ENCODE measurements at regions not wholly inside any gene's neighbourhood (a gene's known extent, or its start where the extent isn't known, plus 50 kb on each side); places are given as distances from the start of the nearest gene placed in this dataset.

DNA sequence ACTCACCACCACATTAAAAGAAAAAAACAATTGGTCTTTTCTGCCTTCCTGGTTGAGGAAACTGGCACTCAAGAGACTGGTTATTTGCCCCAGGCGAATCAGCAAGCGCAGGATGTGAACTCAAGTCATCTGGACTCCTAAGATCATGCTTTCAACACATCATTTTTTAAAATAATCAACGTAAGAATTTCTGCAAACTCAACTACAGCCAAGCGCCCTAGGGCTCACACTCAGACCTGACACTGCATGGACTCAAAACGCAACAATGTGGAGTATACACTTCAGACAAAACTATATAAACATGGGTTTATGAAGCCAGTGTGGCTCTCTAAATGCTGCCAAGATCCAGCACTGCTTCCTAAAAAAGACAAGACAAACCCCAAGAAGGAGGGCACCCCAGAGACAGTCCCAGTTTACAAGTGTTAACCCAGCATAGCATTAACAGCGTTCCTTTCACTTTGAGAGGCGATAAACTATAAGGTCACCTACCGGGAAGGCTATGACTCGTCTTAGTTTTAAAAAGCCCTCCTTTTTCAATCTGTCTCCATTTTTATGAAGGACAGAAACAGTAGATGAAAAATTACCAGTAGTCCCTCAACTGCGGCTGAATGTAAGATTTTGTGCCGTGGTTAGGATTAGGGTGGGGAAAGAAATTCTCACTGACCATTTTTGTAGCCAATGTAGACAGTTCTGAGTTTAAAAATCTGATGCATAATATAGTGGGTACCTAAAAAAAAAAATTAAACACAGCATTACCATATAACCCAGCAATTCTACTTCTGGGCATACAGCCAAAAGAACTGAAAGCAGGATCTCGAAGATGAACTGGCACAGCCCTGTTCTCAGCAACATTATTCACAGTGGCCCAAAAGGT is 54.8 kb downstream of the SIPA1L2 start:
- TF ChIP-seq, protein P1, sequence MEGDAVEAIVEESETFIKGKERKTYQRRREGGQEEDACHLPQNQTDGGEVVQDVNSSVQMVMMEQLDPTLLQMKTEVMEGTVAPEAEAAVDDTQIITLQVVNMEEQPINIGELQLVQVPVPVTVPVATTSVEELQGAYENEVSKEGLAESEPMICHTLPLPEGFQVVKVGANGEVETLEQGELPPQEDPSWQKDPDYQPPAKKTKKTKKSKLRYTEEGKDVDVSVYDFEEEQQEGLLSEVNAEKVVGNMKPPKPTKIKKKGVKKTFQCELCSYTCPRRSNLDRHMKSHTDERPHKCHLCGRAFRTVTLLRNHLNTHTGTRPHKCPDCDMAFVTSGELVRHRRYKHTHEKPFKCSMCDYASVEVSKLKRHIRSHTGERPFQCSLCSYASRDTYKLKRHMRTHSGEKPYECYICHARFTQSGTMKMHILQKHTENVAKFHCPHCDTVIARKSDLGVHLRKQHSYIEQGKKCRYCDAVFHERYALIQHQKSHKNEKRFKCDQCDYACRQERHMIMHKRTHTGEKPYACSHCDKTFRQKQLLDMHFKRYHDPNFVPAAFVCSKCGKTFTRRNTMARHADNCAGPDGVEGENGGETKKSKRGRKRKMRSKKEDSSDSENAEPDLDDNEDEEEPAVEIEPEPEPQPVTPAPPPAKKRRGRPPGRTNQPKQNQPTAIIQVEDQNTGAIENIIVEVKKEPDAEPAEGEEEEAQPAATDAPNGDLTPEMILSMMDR (IDR thresholded peaks at IDR 0.05) = no peak
- no peak for TF ChIP-seq ZFX (IDR thresholded peaks at IDR 0.05; ENCODE audit: borderline replicate concordance)
- no peak overlapping the region for H3K27ac ChIP-seq

DNA sequence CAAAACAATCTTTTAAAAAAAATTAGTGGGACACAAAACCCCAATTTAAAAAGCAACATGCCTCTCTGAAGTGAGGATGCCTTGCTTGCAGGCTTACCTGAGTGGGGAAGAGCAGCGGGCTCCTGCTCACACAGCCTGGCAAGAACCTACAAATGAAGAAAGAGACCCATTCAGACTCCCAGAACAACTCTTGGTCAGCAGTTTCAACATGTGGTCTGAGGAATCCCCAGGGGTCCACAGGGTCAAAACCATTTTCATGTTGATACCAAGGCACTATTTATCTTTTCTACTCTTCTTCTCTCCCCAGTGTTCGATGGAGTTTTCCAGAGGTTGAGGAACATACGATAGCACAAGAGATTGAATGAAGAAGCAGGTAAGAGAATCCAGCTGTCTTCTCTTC is 55.9 kb downstream of the SIPA1L2 start:
- no peak overlapping the region for H3K27ac ChIP-seq
- no peak for TF ChIP-seq ZFX (IDR thresholded peaks at IDR 0.05; ENCODE audit: borderline replicate concordance)
- TF ChIP-seq, protein P1 (IDR thresholded peaks at IDR 0.05) = no peak

DNA sequence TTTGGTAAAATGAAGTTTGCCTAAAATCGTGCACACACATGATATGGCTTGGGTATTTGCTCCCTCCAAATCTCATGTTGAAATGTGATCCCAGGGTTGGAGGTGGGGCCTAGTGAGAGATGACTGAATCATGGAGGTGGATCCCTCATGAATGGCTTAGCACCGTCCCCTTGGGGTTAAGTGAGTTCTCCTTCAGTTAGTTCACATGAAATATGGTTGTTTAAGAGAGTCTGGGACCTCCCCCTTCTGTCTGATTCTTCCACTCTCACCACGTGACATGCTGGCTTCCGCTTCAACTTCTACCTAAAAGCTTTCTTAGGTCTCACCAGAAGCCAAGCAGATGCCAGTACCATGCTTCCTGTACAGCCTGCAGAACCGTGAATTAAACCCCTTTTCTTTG is 58.4 kb downstream of the SIPA1L2 start:
- no peak for TF ChIP-seq ZFX (IDR thresholded peaks at IDR 0.05; ENCODE audit: borderline replicate concordance)
- TF ChIP-seq, protein P1 (IDR thresholded peaks at IDR 0.05) = no peak

DNA sequence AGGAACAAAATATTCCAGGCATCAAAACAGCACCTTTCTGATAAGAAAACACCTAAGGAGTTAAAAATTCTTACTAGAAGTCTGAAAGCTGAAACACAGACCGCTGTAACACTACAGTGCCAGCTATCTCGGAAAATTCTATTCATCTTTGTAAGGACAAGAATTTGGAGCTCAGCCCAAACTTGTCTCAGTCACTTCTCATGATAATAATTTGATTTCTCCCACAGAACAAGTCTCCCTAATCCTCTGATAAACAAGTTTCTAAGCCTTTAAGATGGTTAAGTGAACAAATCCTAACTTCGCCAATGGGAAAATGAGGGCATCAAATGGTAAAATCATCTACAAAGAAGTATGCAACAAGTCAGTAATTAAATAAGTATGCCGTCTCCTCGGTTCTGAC is 59.9 kb downstream of the SIPA1L2 start:
- TF ChIP-seq ZFX (IDR thresholded peaks at IDR 0.05; ENCODE audit: borderline replicate concordance) = no peak
- TF ChIP-seq, protein P1 (IDR thresholded peaks at IDR 0.05) = no peak
- no peak overlapping the region for H3K27ac ChIP-seq

More for the DNA sequence above, 58.4 kb downstream of the SIPA1L2 start:
- no peak overlapping the region for H3K27ac ChIP-seq

DNA sequence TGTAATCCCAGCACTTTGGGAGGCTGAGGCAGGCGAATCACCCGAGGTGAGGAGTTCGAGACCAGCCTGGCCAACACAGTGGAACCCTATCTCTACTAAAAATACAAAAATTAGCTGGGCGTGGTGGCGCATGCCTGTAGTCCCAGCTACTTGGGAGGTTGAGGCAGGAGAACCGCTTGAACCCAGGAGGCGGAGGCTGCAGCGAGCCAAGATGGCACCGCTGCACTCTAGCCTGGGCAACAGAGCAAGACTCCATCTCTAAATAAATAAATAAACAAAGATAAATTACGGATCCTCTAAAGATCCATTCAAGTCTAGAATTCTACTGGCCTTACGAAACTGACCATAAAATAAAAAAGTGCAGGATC is 60.4 kb downstream of the SIPA1L2 start:
- peak overlapping the region; percentile 51 for H3K27ac ChIP-seq

DNA sequence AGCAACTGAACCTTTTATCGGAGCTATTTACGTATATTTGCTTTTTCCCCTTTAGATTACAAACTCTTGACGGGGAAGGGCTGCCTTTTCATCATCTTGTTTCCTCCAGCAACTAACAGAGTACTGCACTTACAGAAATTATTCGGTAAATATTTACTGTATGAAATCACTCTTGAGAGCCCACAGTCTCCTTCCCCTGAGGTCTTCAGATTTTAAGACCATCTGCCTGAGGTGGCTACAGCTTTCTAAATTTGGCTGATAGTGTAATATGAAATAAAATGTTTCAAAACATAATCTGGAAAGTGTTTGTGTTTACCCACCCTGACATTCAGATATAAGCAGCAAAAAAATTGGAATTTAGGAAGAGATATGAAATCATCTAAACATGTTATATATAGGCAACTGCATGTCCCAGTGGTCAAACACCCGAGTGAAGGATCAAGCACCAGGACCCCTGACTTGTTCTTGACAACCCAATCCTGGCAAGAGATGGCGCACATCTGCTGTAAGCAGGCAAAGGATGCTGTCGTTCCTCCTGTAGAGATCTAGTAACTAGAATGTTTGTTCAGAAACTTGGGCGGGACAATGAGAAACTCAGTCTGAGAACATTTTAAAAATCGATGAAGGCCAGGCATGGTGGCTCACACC is 60.9 kb downstream of the SIPA1L2 start:
- TF ChIP-seq, protein P1 (IDR thresholded peaks at IDR 0.05) = no peak
- no peak for TF ChIP-seq ZFX (IDR thresholded peaks at IDR 0.05; ENCODE audit: borderline replicate concordance)
- peak overlapping the region; percentile 51 for H3K27ac ChIP-seq

DNA sequence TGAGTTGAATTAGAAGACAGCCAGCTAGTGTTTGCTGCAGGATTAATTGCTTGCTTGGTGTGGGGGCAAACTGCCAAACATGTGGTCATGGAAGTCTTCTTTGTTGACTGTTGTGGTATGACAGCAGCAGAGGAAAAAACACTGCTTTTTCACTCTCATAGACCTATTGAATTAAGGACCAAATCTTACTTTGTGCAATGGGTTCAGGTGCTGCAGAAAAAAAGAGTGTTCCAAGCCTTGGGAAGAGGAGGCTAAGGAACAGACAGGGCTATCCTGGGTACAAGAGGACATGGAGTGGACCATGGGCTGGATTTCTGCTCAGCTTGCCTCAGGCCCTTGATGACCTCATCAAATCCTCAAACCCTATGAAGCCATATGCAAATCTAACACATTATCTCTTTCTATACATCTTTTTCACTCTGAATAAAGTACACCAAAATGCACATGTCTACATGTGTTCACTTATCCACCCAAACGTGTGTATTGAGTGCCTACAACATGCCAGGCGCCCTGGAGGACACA is 61.5 kb downstream of the SIPA1L2 start:
- no peak for TF ChIP-seq ZFX (IDR thresholded peaks at IDR 0.05; ENCODE audit: borderline replicate concordance)
- TF ChIP-seq, protein P1 (IDR thresholded peaks at IDR 0.05) = no peak
- H3K27ac ChIP-seq = peak overlapping the region; percentile 51

Data from 22Rv1 (cell line).